ENCODE measurements at regions not wholly inside any gene's neighbourhood (a gene's known extent, or its start where the extent isn't known, plus 50 kb on each side); places are given as distances from the start of the nearest gene placed in this dataset.
A peak's percentile ranks its signal among the peaks of the same experiment; 100 is the strongest.

GRCh38 chr5:155943516-155944407 lies 383.2 kb upstream of the SGCD start:
- Mint-ChIP-seq H3K27me3 (peaks cover 19% of the 10 kb centered on the region), H3K4me1 (no peaks in the 10 kb centered on the region), H3K9me3 (no peaks in the 10 kb centered on the region), H3K4me3 (no peak overlapping the region), H3K36me3 (ENCODE audit: low read depth) (no peaks in the 10 kb centered on the region), H3K27ac (no peak overlapping the region)
- peak; percentile 31 for ATAC-seq (replicated peaks)

GRCh38 chr5:155947394-155948062 lies 379.4 kb upstream of the SGCD start:
- H3K9me3 Mint-ChIP-seq, result no peaks in the 10 kb centered on the region
- H3K36me3 Mint-ChIP-seq (ENCODE audit: low read depth), result no peaks in the 10 kb centered on the region
- H3K27ac Mint-ChIP-seq, result no peak overlapping the region
- no peak for ATAC-seq (replicated peaks)
- peaks cover 18% of the 10 kb centered on the region for H3K27me3 Mint-ChIP-seq
- H3K4me1 Mint-ChIP-seq, result no peaks in the 10 kb centered on the region
- no peak overlapping the region for H3K4me3 Mint-ChIP-seq

GRCh38 chr5:155948576-155948975 lies 378.4 kb upstream of the SGCD start:
- no peak overlapping the region for H3K27ac Mint-ChIP-seq
- no peaks in the 10 kb centered on the region for H3K4me1 Mint-ChIP-seq
- no peak overlapping the region for H3K4me3 Mint-ChIP-seq
- H3K27me3 Mint-ChIP-seq, result peaks cover 18% of the 10 kb centered on the region
- no peak for ATAC-seq (replicated peaks)
- H3K36me3 Mint-ChIP-seq (ENCODE audit: low read depth), result no peaks in the 10 kb centered on the region
- H3K9me3 Mint-ChIP-seq, result no peaks in the 10 kb centered on the region

GRCh38 chr5:155952486-155953089 lies 374.4 kb upstream of the SGCD start:
- no peak overlapping the region for H3K27ac Mint-ChIP-seq

GRCh38 chr5:155953335-155953734 lies 373.6 kb upstream of the SGCD start:
- Mint-ChIP-seq H3K36me3 (ENCODE audit: low read depth) (no peaks in the 10 kb centered on the region), H3K27me3 (peaks cover 8% of the 10 kb centered on the region), H3K4me3 (no peak overlapping the region), H3K27ac (no peak overlapping the region), H3K9me3 (no peaks in the 10 kb centered on the region), H3K4me1 (no peaks in the 10 kb centered on the region)
- peak; percentile 58 for ATAC-seq (replicated peaks)

More at GRCh38 chr5:155952486-155953089, 374.4 kb upstream of the SGCD start:
- Mint-ChIP-seq H3K9me3 (no peaks in the 10 kb centered on the region), H3K4me3 (no peak overlapping the region), H3K36me3 (ENCODE audit: low read depth) (no peaks in the 10 kb centered on the region), H3K4me1 (no peaks in the 10 kb centered on the region), H3K27me3 (peaks cover 8% of the 10 kb centered on the region)
- ATAC-seq (replicated peaks), result no peak

- Mint-ChIP-seq H3K27ac (no peak overlapping the region), H3K36me3 (ENCODE audit: low read depth) (no peaks in the 10 kb centered on the region), H3K9me3 (no peaks in the 10 kb centered on the region), H3K4me1 (no peaks in the 10 kb centered on the region), H3K27me3 (peaks cover 7% of the 10 kb centered on the region), H3K4me3 (no peak overlapping the region)
- no peak for ATAC-seq (replicated peaks)
These were observed 372.1 kb upstream of the SGCD start for GRCh38 chr5:155954701-155955445.

- H3K9me3 Mint-ChIP-seq, result no peaks in the 10 kb centered on the region
- no peak overlapping the region for H3K27ac Mint-ChIP-seq
- H3K4me1 Mint-ChIP-seq, result no peaks in the 10 kb centered on the region
- H3K36me3 Mint-ChIP-seq (ENCODE audit: low read depth), result no peaks in the 10 kb centered on the region
- peaks cover 3% of the 10 kb centered on the region for H3K27me3 Mint-ChIP-seq
- ATAC-seq (replicated peaks), result no peak
- H3K4me3 Mint-ChIP-seq, result no peak overlapping the region
These were observed 369.1 kb upstream of the SGCD start for GRCh38 chr5:155957884-155958283.

GRCh38 chr5:155959082-155959481 lies 367.9 kb upstream of the SGCD start:
- H3K27me3 Mint-ChIP-seq, result peaks cover 3% of the 10 kb centered on the region
- no peak overlapping the region for H3K4me3 Mint-ChIP-seq
- no peaks in the 10 kb centered on the region for H3K36me3 Mint-ChIP-seq (ENCODE audit: low read depth)
- no peaks in the 10 kb centered on the region for H3K9me3 Mint-ChIP-seq
- no peak for ATAC-seq (replicated peaks)
- no peaks in the 10 kb centered on the region for H3K4me1 Mint-ChIP-seq
- H3K27ac Mint-ChIP-seq, result no peak overlapping the region

GRCh38 chr5:155960177-155960576 lies 366.8 kb upstream of the SGCD start:
- Mint-ChIP-seq H3K9me3 (peaks cover 2% of the 10 kb centered on the region), H3K4me1 (no peaks in the 10 kb centered on the region), H3K4me3 (no peak overlapping the region), H3K36me3 (ENCODE audit: low read depth) (no peaks in the 10 kb centered on the region), H3K27me3 (peaks cover 3% of the 10 kb centered on the region), H3K27ac (no peak overlapping the region)
- ATAC-seq (replicated peaks), result no peak

GRCh38 chr5:155969537-155969936 lies 357.4 kb upstream of the SGCD start:
- ATAC-seq (replicated peaks), result no peak
- peaks cover 3% of the 10 kb centered on the region for H3K27me3 Mint-ChIP-seq
- H3K4me3 Mint-ChIP-seq, result no peak overlapping the region
- no peaks in the 10 kb centered on the region for H3K36me3 Mint-ChIP-seq (ENCODE audit: low read depth)
- no peak overlapping the region for H3K27ac Mint-ChIP-seq
- peaks cover 11% of the 10 kb centered on the region for H3K9me3 Mint-ChIP-seq
- no peaks in the 10 kb centered on the region for H3K4me1 Mint-ChIP-seq

GRCh38 chr5:155974369-155974768 lies 352.6 kb upstream of the SGCD start:
- H3K27ac Mint-ChIP-seq, result no peak overlapping the region
- no peaks in the 10 kb centered on the region for H3K4me1 Mint-ChIP-seq
- no peak for ATAC-seq (replicated peaks)
- no peak overlapping the region for H3K4me3 Mint-ChIP-seq
- no peaks in the 10 kb centered on the region for H3K36me3 Mint-ChIP-seq (ENCODE audit: low read depth)
- H3K27me3 Mint-ChIP-seq, result peaks cover 23% of the 10 kb centered on the region
- no peaks in the 10 kb centered on the region for H3K9me3 Mint-ChIP-seq

GRCh38 chr5:155978850-155979249 lies 348.1 kb upstream of the SGCD start:
- ATAC-seq (replicated peaks), result no peak
- Mint-ChIP-seq H3K27ac (no peak overlapping the region), H3K27me3 (peaks cover 23% of the 10 kb centered on the region), H3K36me3 (ENCODE audit: low read depth) (no peaks in the 10 kb centered on the region), H3K9me3 (no peaks in the 10 kb centered on the region), H3K4me3 (no peak overlapping the region), H3K4me1 (no peaks in the 10 kb centered on the region)

- Mint-ChIP-seq H3K27ac (no peak overlapping the region), H3K9me3 (no peaks in the 10 kb centered on the region), H3K36me3 (ENCODE audit: low read depth) (no peaks in the 10 kb centered on the region), H3K4me1 (no peaks in the 10 kb centered on the region), H3K4me3 (no peak overlapping the region), H3K27me3 (peaks cover 5% of the 10 kb centered on the region)
- ATAC-seq (replicated peaks), result no peak
These were observed 344.6 kb upstream of the SGCD start for GRCh38 chr5:155982354-155982753.

- no peak overlapping the region for H3K27ac Mint-ChIP-seq
- no peak for ATAC-seq (replicated peaks)
- peaks cover 3% of the 10 kb centered on the region for H3K27me3 Mint-ChIP-seq
- H3K4me3 Mint-ChIP-seq, result no peak overlapping the region
- no peaks in the 10 kb centered on the region for H3K9me3 Mint-ChIP-seq
- no peaks in the 10 kb centered on the region for H3K4me1 Mint-ChIP-seq
- H3K36me3 Mint-ChIP-seq (ENCODE audit: low read depth), result no peaks in the 10 kb centered on the region
These were observed 343.0 kb upstream of the SGCD start for GRCh38 chr5:155983954-155984353.

Data from activated T-helper 17 cell treated with anti-CD3 and anti-CD28 coated beads, Interleukin-2, amount 50 U/mL, for 72 hours (primary cell).